ENCODE measurements at regions not wholly inside any gene's neighbourhood (a gene's known extent, or its start where the extent isn't known, plus 50 kb on each side); places are given as distances from the start of the nearest gene placed in this dataset.

- TF ChIP-seq ZNF407 (CRISPR knock-in tag; IDR thresholded peaks at IDR 0.05; ENCODE audit: not compliant biosample characterization) (peak; percentile 67), CREBL2 (CRISPR knock-in tag; IDR thresholded peaks at IDR 0.05; ENCODE audit: borderline replicate concordance) (0 out of 2 replicates have a peak, but pooled peaks have one; percentile 62), ZNF558 (CRISPR knock-in tag; IDR thresholded peaks at IDR 0.05; ENCODE audit: borderline replicate concordance) (no peak), HIC2 (CRISPR knock-in tag; IDR thresholded peaks at IDR 0.05; ENCODE audit: low read depth) (peak; percentile 47; the same call in 1 of the 2 replicates), FOXP4 (CRISPR knock-in tag; IDR thresholded peaks at IDR 0.05) (peak; percentile 38; the same call in 1 of the 2 replicates), ZFP36L1 (CRISPR knock-in tag; IDR thresholded peaks at IDR 0.05) (0 out of 2 replicates have a peak, but pooled peaks have one; percentile 48), PHF8 (CRISPR knock-in tag; IDR thresholded peaks at IDR 0.05) (peak; percentile 93), ZNF616 (CRISPR knock-in tag; IDR thresholded peaks at IDR 0.05; ENCODE audit: low read depth) (peak; percentile 61; the same call in 1 of the 2 replicates), SRF (IDR thresholded peaks at IDR 0.05; ENCODE audit: low read depth, low read length) (no peak), YEATS4 (CRISPR knock-in tag; IDR thresholded peaks at IDR 0.05; ENCODE audit: borderline replicate concordance) (peak; percentile 63; the same call in 1 of the 2 replicates), SRSF4 (IDR thresholded peaks at IDR 0.05; ENCODE audit: low read depth, low read length, poor library complexity, severe bottlenecking) (no peak), MED8 (CRISPR knock-in tag; IDR thresholded peaks at IDR 0.05; ENCODE audit: insufficient replicate concordance) (peak; percentile 63), ZNF382 (CRISPR knock-in tag; IDR thresholded peaks at IDR 0.05; ENCODE audit: borderline replicate concordance) (no peak), IRF2 (CRISPR knock-in tag; IDR thresholded peaks at IDR 0.05) (peak; percentile 76), ZNF367 (CRISPR knock-in tag; IDR thresholded peaks at IDR 0.05; ENCODE audit: borderline replicate concordance) (0 out of 2 replicates have a peak, but pooled peaks have one; percentile 13), CREB1 (IDR thresholded peaks at IDR 0.05) (peak; percentile 68), CREB1 (CRISPR knock-in tag; IDR thresholded peaks at IDR 0.05) (peak; percentile 86)
Measured at GRCh38 chr5:1633605-1634336, 110.0 kb upstream of the LPCAT1 start (continued).

Measured in HepG2 (cell line).